ENCODE measurements at regions not wholly inside any gene's neighbourhood (a gene's known extent, or its start where the extent isn't known, plus 50 kb on each side); places are given as distances from the start of the nearest gene placed in this dataset.
"Not testable (repeated sequence)": the region's sequence is repeated elsewhere in the genome, so short reads cannot be mapped to it uniquely, and the experiment has no call there.

GRCh38 chr9:26677965-26678706, 214.5 kb downstream of the CAAP1 start:
- DNase-seq (ENCODE audit: missing footprints) (no peak), ATAC-seq (no peak)
- intact Hi-C loops (cut with DNase I): no loop called here

GRCh38 chr9:26675035-26675434, 217.6 kb downstream of the CAAP1 start:
- intact Hi-C loops (cut with DNase I): no loop called here
- no peak for DNase-seq (ENCODE audit: missing footprints)
- no peak for ATAC-seq

- DNase-seq (ENCODE audit: missing footprints) (no peak), ATAC-seq (no peak)
- intact Hi-C loops (cut with DNase I): no loop called here
Measured at GRCh38 chr9:26673261-26673660, 219.3 kb downstream of the CAAP1 start.

GRCh38 chr9:26669701-26670670, 222.6 kb downstream of the CAAP1 start:
- DNase-seq (ENCODE audit: missing footprints) (no peak), ATAC-seq (no peak)
- intact Hi-C loops (cut with DNase I): no loop called here

GRCh38 chr9:26667882-26668281, 224.7 kb downstream of the CAAP1 start:
- intact Hi-C loops (cut with DNase I): no loop called here
- ATAC-seq (no peak), DNase-seq (ENCODE audit: missing footprints) (no peak)

- DNase-seq (ENCODE audit: missing footprints) (no peak), ATAC-seq (no peak)
- intact Hi-C loops (cut with DNase I): no loop called here
Measured at GRCh38 chr9:26665666-26666065, 226.9 kb downstream of the CAAP1 start.

GRCh38 chr9:26664087-26664773, 228.4 kb downstream of the CAAP1 start:
- intact Hi-C loops (cut with DNase I); ATAC-seq; DNase-seq (ENCODE audit: missing footprints): not testable (repeated sequence)

- no peak for ATAC-seq
- intact Hi-C loops (cut with DNase I): no loop called here
- DNase-seq (ENCODE audit: missing footprints): no peak
Measured at GRCh38 chr9:26662476-26662875, 230.1 kb downstream of the CAAP1 start.

- ATAC-seq: no peak
- intact Hi-C loops (cut with DNase I): no loop called here
Measured at GRCh38 chr9:26658476-26658875, 234.1 kb downstream of the CAAP1 start.

GRCh38 chr9:26657958-26658357, 234.6 kb downstream of the CAAP1 start:
- intact Hi-C loops (cut with DNase I): no loop called here
- ATAC-seq: no peak
- DNase-seq (ENCODE audit: missing footprints): no peak

More at GRCh38 chr9:26658476-26658875, 234.1 kb downstream of the CAAP1 start:
- DNase-seq (ENCODE audit: missing footprints): no peak

GRCh38 chr9:26656003-26656870, 236.4 kb downstream of the CAAP1 start:
- intact Hi-C loops (cut with DNase I): no loop called here
- ATAC-seq (no peak), DNase-seq (ENCODE audit: missing footprints) (no peak)

GRCh38 chr9:26655166-26655565, 237.4 kb downstream of the CAAP1 start:
- intact Hi-C loops (cut with DNase I): no loop called here
- DNase-seq (ENCODE audit: missing footprints) (no peak), ATAC-seq (no peak)

GRCh38 chr9:26650325-26650724, 242.3 kb downstream of the CAAP1 start:
- DNase-seq (ENCODE audit: missing footprints) (no peak), ATAC-seq (no peak)
- intact Hi-C loops (cut with DNase I): no loop called here

GRCh38 chr9:26643826-26644225, 248.8 kb downstream of the CAAP1 start:
- intact Hi-C loops (cut with DNase I): no loop called here
- no peak for ATAC-seq
- no peak for DNase-seq (ENCODE audit: missing footprints)

GRCh38 chr9:26639761-26640160, 252.8 kb downstream of the CAAP1 start:
- ATAC-seq: no peak
- intact Hi-C loops (cut with DNase I): no loop called here
- DNase-seq (ENCODE audit: missing footprints): no peak

GRCh38 chr9:26637101-26637500, 255.5 kb downstream of the CAAP1 start:
- ATAC-seq (no peak), DNase-seq (ENCODE audit: missing footprints) (no peak)
- intact Hi-C loops (cut with DNase I): no loop called here

- ATAC-seq; intact Hi-C loops (cut with DNase I); DNase-seq (ENCODE audit: missing footprints): not testable (repeated sequence)
Measured at GRCh38 chr9:26613851-26614350, 278.7 kb downstream of the CAAP1 start.

- ATAC-seq (no peak), DNase-seq (ENCODE audit: missing footprints) (no peak)
- intact Hi-C loops (cut with DNase I): no loop called here
Measured at GRCh38 chr9:26612211-26612610, 280.4 kb downstream of the CAAP1 start.

Measured in Right ventricle myocardium inferior (tissue), 1 donor.